ENCODE measurements at regions not wholly inside any gene's neighbourhood (a gene's known extent, or its start where the extent isn't known, plus 50 kb on each side); places are given as distances from the start of the nearest gene placed in this dataset.

GRCh38 chr20:18926965-18927364 lies 113.4 kb downstream of the SCP2D1 start:
- TF ChIP-seq, protein P1, sequence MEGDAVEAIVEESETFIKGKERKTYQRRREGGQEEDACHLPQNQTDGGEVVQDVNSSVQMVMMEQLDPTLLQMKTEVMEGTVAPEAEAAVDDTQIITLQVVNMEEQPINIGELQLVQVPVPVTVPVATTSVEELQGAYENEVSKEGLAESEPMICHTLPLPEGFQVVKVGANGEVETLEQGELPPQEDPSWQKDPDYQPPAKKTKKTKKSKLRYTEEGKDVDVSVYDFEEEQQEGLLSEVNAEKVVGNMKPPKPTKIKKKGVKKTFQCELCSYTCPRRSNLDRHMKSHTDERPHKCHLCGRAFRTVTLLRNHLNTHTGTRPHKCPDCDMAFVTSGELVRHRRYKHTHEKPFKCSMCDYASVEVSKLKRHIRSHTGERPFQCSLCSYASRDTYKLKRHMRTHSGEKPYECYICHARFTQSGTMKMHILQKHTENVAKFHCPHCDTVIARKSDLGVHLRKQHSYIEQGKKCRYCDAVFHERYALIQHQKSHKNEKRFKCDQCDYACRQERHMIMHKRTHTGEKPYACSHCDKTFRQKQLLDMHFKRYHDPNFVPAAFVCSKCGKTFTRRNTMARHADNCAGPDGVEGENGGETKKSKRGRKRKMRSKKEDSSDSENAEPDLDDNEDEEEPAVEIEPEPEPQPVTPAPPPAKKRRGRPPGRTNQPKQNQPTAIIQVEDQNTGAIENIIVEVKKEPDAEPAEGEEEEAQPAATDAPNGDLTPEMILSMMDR (IDR thresholded peaks at IDR 0.05; ENCODE audit: control extremely low read depth in 1 of 3, insufficient read depth in 1 of 3, low read depth in 1 of 3, low read length in 3 of 3): no peak
- no peak for TF ChIP-seq BRCA1 (IDR thresholded peaks at IDR 0.05; ENCODE audit: low read depth, low read length)
- TF ChIP-seq POLR2A (IDR thresholded peaks at IDR 0.05; ENCODE audit: control extremely low read depth in 1 of 2, low read depth in 2 of 2, low read length in 2 of 2): no peak
- no peak for TF ChIP-seq EZH2 (IDR thresholded peaks at IDR 0.05; ENCODE audit: low read depth, low read length, severe bottlenecking)
- no peak for TF ChIP-seq MAFK (IDR thresholded peaks at IDR 0.05; ENCODE audit: low read depth, low read length)
- no peak for TF ChIP-seq BCL11A (IDR thresholded peaks at IDR 0.05; ENCODE audit: low read depth in 2 of 2, low read length in 2 of 2)
- no peak for TF ChIP-seq RNF2 (IDR thresholded peaks at IDR 0.05; ENCODE audit: borderline replicate concordance, low read depth, low read length, missing control alignments, poor library complexity, severe bottlenecking)

Data from H1 (cell line).